Erythroblast (primary cell): ENCODE measurements at regions not wholly inside any gene's neighbourhood (a gene's known extent, or its start where the extent isn't known, plus 50 kb on each side); places are given as distances from the start of the nearest gene placed in this dataset.

Experiments
- GATA1 ChIP-seq: IDR thresholded peaks from 2 replicates; pipeline ENCODE4 v1.6.1; 2011; ENCODE audit warnings: low read depth, mild to moderate bottlenecking, control low read depth, low read length, moderate library complexity
- POLR2A ChIP-seq: IDR thresholded peaks from 2 replicates; pipeline ENCODE4 v1.6.1; 2011; ENCODE audit warnings: mild to moderate bottlenecking, low read length

DNA sequence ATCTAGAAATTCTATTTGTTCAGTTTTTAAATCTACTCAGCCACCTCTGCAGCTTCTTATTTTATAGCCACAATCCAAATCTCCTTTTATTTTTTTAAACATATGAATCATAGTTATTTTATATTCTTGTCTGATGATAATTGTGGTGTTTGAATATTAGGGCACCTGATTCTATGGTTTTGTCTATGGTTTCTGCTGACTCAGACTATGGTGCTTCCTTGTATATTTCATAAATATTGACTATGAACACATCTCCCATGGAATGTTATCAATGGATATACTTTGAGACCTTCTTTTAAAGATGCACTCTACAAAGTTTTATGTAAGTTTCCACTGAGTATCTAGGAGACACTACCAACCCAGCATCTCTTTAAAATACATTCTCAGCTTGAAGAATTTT lies 1027.0 kb upstream of the AUTS2 start:
- TF ChIP-seq POLR2A (no peak), GATA1 (no peak)
